HepG2 (cell line): ENCODE measurements at regions not wholly inside any gene's neighbourhood (a gene's known extent, or its start where the extent isn't known, plus 50 kb on each side); places are given as distances from the start of the nearest gene placed in this dataset.
"Not testable (repeated sequence)": the region's sequence is repeated elsewhere in the genome, so short reads cannot be mapped to it uniquely, and the experiment has no call there.

ENCODE experiments used
- ATAC-seq: fragments of 200-7000 bp; cut with Tn5 transposase; 3 replicates; pipeline ENCODE4 v1.9.1; 2020; ENCODE audit warnings: mild to moderate bottlenecking, moderate library complexity
- BruUV-seq: library from RNA; stranded (reverse); fragments of 400-500 nt; replicated peaks from 2 replicates; lab custom pipeline; 2021; lab: Mats Ljungman, UMichigan
- CTCF ChIA-PET: fragments of 300-600 bp; formaldehyde crosslinking; extraction: SDS; loops from one replicate; lab custom pipeline; 2021; ENCODE audit warnings: low total read pairs, inconsistent platforms, low intra/inter-chr PET ratio; lab: Yijun Ruan, JAX
- POLR2A ChIA-PET: fragments of 350-600 bp; sonication (Branson Sonifier 250); formaldehyde crosslinking; loops from one replicate; lab custom pipeline; 2020; ENCODE audit warnings: antibody characterized with exemption, inconsistent platforms; lab: Yijun Ruan, JAX
- DNase-seq: peaks from one replicate; pipeline ENCODE4 v3.0.0-alpha.2; 2015; ENCODE audit warnings: low spot score
- FAIRE-seq: peaks from 3 replicates; lab custom pipeline; 2011; peaks lifted over from hg19 to GRCh38; lab: Jason Lieb, UNC
- H2AFZ ChIP-seq: one replicate; pipeline ENCODE4 v1.6.1; 2011; ENCODE audit warnings: low read length, inconsistent platforms
- H3K27ac ChIP-seq: fragments of 300-600 bp; 3 replicates; pipeline ENCODE4 v1.8.0; 2011; ENCODE audit warnings: mixed run types, mild to moderate bottlenecking, mixed read lengths, low read length, inconsistent platforms; ENCODE audit not compliant: insufficient read depth; ENCODE audit errors: extremely low read length
- H3K27me3 ChIP-seq, 2 experiments: fragments of 200-600 bp in 1 of 2; 2 replicates in 1 of 2; 3 replicates in 1 of 2; pipeline versions ENCODE4 v1.6.0 to v1.8.0; 2011; ENCODE audit warnings: low read length in 2 of 2, mild to moderate bottlenecking in 2 of 2, moderate library complexity in 2 of 2, inconsistent platforms in 1 of 2; ENCODE audit not compliant: insufficient read depth in 2 of 2, control insufficient read depth in 1 of 2
- H3K36me3 ChIP-seq, 2 experiments: fragments of 200-600 bp in 1 of 2; replicated peaks in 1 of 2; 2 replicates in 1 of 2; 3 replicates in 1 of 2; pipeline versions ENCODE4 v1.5.1 to v1.8.0; 2011; ENCODE audit warnings: low read length in 2 of 2, inconsistent platforms in 1 of 2; ENCODE audit not compliant: insufficient read depth in 2 of 2, control insufficient read depth in 1 of 2
- H3K4me1 ChIP-seq: 2 replicates; pipeline ENCODE4 v1.5.1; 2012; ENCODE audit warnings: low read length, inconsistent platforms; ENCODE audit not compliant: insufficient read depth
- H3K4me2 ChIP-seq: 2 replicates; pipeline ENCODE4 v1.6.0; 2011; ENCODE audit warnings: low read depth, low read length, inconsistent platforms
- H3K4me3 ChIP-seq, 3 experiments: fragments of 200-600 bp in 1 of 3; sonication (generic), shearing (Covaris generic) in 1 of 3; replicated peaks in 1 of 3; 2 replicates each; pipeline ENCODE4 v1.5.1; 2011 to 2016; ENCODE audit warnings: low read length in 3 of 3, inconsistent platforms in 2 of 3, low read depth in 2 of 3, mild to moderate bottlenecking in 2 of 3, control low read depth in 1 of 3, mixed read lengths in 1 of 3; ENCODE audit not compliant: insufficient read depth in 1 of 3
- H3K79me2 ChIP-seq: one replicate; pipeline ENCODE4 v1.6.1; 2011; ENCODE audit warnings: low read length, inconsistent platforms; ENCODE audit not compliant: insufficient read depth
- H3K9ac ChIP-seq: 2 replicates; pipeline ENCODE4 v1.6.0; 2011; ENCODE audit warnings: mild to moderate bottlenecking, low read depth, low read length, inconsistent platforms; ENCODE audit not compliant: insufficient read depth
- H3K9me3 ChIP-seq: 2 replicates; pipeline ENCODE4 v1.5.1; 2012; ENCODE audit warnings: mild to moderate bottlenecking, low read length
- H4K20me1 ChIP-seq: 2 replicates; pipeline ENCODE4 v1.6.0; 2011; ENCODE audit warnings: inconsistent platforms, mild to moderate bottlenecking, low read length, moderate library complexity; ENCODE audit not compliant: insufficient read depth
- CREM ChIP-seq, 2 experiments: sonication (generic) in 1 of 2; formaldehyde crosslinking in 1 of 2; IDR thresholded peaks; 2 replicates each; pipeline versions ENCODE4 v1.4.0 to v1.6.1; 2016 to 2020; ENCODE audit warnings: antibody characterized with exemption in 1 of 2, mild to moderate bottlenecking in 1 of 2, missing genetic modification reagents in 1 of 2
- ELF1 ChIP-seq: sonication (generic); formaldehyde crosslinking; IDR thresholded peaks from 2 replicates; pipeline ENCODE4 v1.4.0; 2020; ENCODE audit warnings: missing genetic modification reagents
- GABPA ChIP-seq, 2 experiments: IDR thresholded peaks; 2 replicates each; pipeline ENCODE4 v1.6.1; 2011 to 2016; ENCODE audit warnings: low read depth in 2 of 2, low read length in 1 of 2, missing biosample characterization in 1 of 2, missing genetic modification characterization in 1 of 2
- GABPB1 ChIP-seq: IDR thresholded peaks from 2 replicates; pipeline ENCODE4 v1.6.1; 2016; ENCODE audit warnings: mild to moderate bottlenecking, missing genetic modification reagents, moderate library complexity, missing compliant biosample characterization
- HOXA3 ChIP-seq: sonication (generic); formaldehyde crosslinking; IDR thresholded peaks from 2 replicates; pipeline ENCODE4 v1.5.0; 2020; ENCODE audit warnings: missing genetic modification reagents
- IRF2 ChIP-seq: IDR thresholded peaks from 2 replicates; pipeline ENCODE4 v1.6.1; 2018; ENCODE audit warnings: missing genetic modification reagents, missing compliant biosample characterization
- KDM2A ChIP-seq: sonication (generic); formaldehyde crosslinking; IDR thresholded peaks from 2 replicates; pipeline ENCODE4 v1.4.0; 2020; ENCODE audit warnings: low read depth, missing genetic modification reagents, borderline replicate concordance
- KMT2B ChIP-seq: IDR thresholded peaks from 2 replicates; pipeline ENCODE4 v1.6.1; 2016; ENCODE audit warnings: missing genetic modification reagents, missing compliant biosample characterization
- PHF8 ChIP-seq: sonication (generic); formaldehyde crosslinking; IDR thresholded peaks from 2 replicates; pipeline ENCODE4 v1.5.0; 2020; ENCODE audit warnings: missing genetic modification reagents
- POLR2A ChIP-seq, 2 experiments: IDR thresholded peaks; 2 replicates each; pipeline ENCODE4 v1.6.1; 2011; ENCODE audit warnings: low read depth in 2 of 2, low read length in 2 of 2, mild to moderate bottlenecking in 1 of 2, moderate library complexity in 1 of 2; ENCODE audit not compliant: insufficient read depth in 1 of 2
- PPARG ChIP-seq: conservative IDR thresholded peaks from 2 replicates; pipeline ENCODE4 v1.6.1; 2016; ENCODE audit warnings: missing biosample characterization, missing genetic modification reagents
- RXRB ChIP-seq: IDR thresholded peaks from 2 replicates; pipeline ENCODE4 v1.6.1; 2016; ENCODE audit warnings: borderline replicate concordance, missing genetic modification reagents, missing compliant biosample characterization
- SIX1 ChIP-seq: sonication (generic); formaldehyde crosslinking; IDR thresholded peaks from 2 replicates; pipeline ENCODE4 v1.4.0; 2020; ENCODE audit warnings: missing genetic modification reagents, borderline replicate concordance
- SIX4 ChIP-seq: sonication (generic); formaldehyde crosslinking; IDR thresholded peaks from 2 replicates; pipeline ENCODE4 v1.4.0; 2020; ENCODE audit warnings: missing genetic modification reagents
- TAF1 ChIP-seq: sonication (generic); formaldehyde crosslinking; IDR thresholded peaks from 2 replicates; pipeline ENCODE4 v1.4.0; 2020; ENCODE audit warnings: missing genetic modification reagents
- THAP11 ChIP-seq: IDR thresholded peaks from 2 replicates; pipeline ENCODE4 v1.6.1; 2016; ENCODE audit warnings: missing biosample characterization, missing genetic modification reagents
- YEATS4 ChIP-seq: sonication (generic); formaldehyde crosslinking; IDR thresholded peaks from 2 replicates; pipeline ENCODE4 v1.4.0; 2020; ENCODE audit warnings: missing genetic modification reagents, borderline replicate concordance
- ZBTB7A ChIP-seq: sonication (generic); formaldehyde crosslinking; IDR thresholded peaks from 2 replicates; pipeline ENCODE4 v1.8.0; 2022; ENCODE audit warnings: mild to moderate bottlenecking, missing genetic modification reagents
- ZNF121 ChIP-seq: sonication (generic); formaldehyde crosslinking; IDR thresholded peaks from 2 replicates; pipeline ENCODE4 v1.5.0; 2020; ENCODE audit warnings: mild to moderate bottlenecking, missing genetic modification reagents
- ZNF777 ChIP-seq: sonication (generic); formaldehyde crosslinking; IDR thresholded peaks from 2 replicates; pipeline ENCODE4 v1.4.0; 2020; ENCODE audit warnings: missing genetic modification reagents
- WGBS: methylation state at CpG from one replicate; pipeline ENCODE4 v1.1.6; 2017; ENCODE audit warnings: low lambda C conversion rate; 5-methylcytosine and 5-hydroxymethylcytosine counted together
- in situ Hi-C: cut with HindIII; loops from 2 replicates; pipeline ENCODE4 v1.10.0; 2017; ENCODE audit warnings: low pct_unique_long_range_greater_than_20kb; ENCODE audit not compliant: extremely low pct_ligation_motif_present
- intact Hi-C: fragments of 100-400 bp; cut with micrococcal nuclease; formaldehyde crosslinking; loops from one replicate; pipeline ENCODE4 v1.10.0; 2022; ENCODE audit not compliant: unreplicated experiment
- TF ChIP-seq, protein P1 (sequence below): IDR thresholded peaks from 2 replicates; pipeline ENCODE4 v1.6.1; 2016; ENCODE audit warnings: missing compliant biosample characterization, missing genetic modification reagents, borderline replicate concordance
- TF ChIP-seq, protein P2 (sequence below): sonication (generic); formaldehyde crosslinking; IDR thresholded peaks from 2 replicates; pipeline ENCODE4 v1.4.0; 2020; ENCODE audit warnings: missing genetic modification reagents

DNA sequence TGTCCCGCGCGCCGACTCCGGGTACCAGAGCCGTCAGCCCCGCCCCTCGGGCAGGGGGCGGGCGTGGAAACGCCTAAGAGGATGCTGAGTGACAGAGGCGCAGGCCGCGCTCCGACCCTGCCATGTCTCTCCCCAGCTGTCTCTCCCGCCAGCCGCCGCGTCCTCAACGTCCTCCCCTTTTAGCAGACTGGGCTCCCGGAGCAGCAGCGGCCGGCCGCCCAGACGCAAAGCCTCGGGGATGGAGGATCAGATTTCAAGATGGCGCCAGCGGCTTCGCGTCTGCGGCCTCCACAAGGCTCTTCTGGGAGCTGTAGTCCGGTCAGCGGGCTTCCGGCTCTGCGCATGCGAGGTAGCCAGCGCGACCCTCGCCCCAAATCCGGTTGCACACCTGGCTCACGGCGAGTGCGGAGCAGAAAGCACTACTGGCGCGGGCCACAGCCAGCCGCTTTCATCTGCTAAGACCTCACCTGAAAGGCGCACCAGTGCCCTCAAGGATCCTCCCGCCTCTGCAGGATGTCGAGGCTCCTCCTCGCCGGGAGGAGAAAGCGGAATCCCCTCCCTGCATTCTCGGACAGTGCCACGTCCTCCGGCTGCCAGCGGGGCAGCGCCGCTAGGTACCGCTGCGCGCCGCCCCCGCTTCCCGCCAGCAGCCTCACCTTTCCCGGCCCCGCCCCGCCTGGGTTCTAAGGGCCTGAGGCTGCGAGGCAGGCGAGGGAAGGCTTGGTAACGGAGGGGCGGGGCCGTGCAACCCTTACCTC lies 143.6 kb downstream of the NBPF8 start:
- CTCF ChIA-PET; H3K36me3 ChIP-seq; H3K9me3 ChIP-seq; BruUV-seq; H3K27me3 ChIP-seq; POLR2A ChIA-PET; FAIRE-seq; H3K79me2 ChIP-seq; intact Hi-C loops; H4K20me1 ChIP-seq; H2AFZ ChIP-seq; in situ Hi-C loops; H3K4me1 ChIP-seq; TF ChIP-seq CREM (CRISPR knock-in tag; IDR thresholded peaks at IDR 0.05); GABPA (IDR thresholded peaks at IDR 0.05; ENCODE audit: low read depth, low read length): not testable (repeated sequence)
- WGBS = no CpG with 5 or more reads among the region's 72 CpGs
- ATAC-seq = peak; percentile 94
- DNase-seq = peak; percentile 24
- Histone ChIP-seq H3K9ac (peak overlapping the region; percentile 54; the same call in 1 of the 2 replicates), H3K4me2 (peak overlapping the region; percentile 49; the same call in 1 of the 2 replicates), H3K27ac (peak overlapping the region; percentile 64), H3K4me3 (peak overlapping the region; percentile 60 to 73 (median 68); a peak in 5 of 6 replicates)
- peak; percentile 71 for TF ChIP-seq PHF8 (CRISPR knock-in tag)
- TF ChIP-seq SIX4 (CRISPR knock-in tag) = peak; percentile 95
- peak; percentile 54; the same call in 1 of the 2 replicates for TF ChIP-seq KMT2B (CRISPR knock-in tag)
- TF ChIP-seq ELF1 (CRISPR knock-in tag) = 0 out of 2 replicates have a peak, but pooled peaks have one; percentile 32
- peak; percentile 24; the same call in 1 of the 2 replicates for TF ChIP-seq KDM2A
- TF ChIP-seq, protein P1, sequence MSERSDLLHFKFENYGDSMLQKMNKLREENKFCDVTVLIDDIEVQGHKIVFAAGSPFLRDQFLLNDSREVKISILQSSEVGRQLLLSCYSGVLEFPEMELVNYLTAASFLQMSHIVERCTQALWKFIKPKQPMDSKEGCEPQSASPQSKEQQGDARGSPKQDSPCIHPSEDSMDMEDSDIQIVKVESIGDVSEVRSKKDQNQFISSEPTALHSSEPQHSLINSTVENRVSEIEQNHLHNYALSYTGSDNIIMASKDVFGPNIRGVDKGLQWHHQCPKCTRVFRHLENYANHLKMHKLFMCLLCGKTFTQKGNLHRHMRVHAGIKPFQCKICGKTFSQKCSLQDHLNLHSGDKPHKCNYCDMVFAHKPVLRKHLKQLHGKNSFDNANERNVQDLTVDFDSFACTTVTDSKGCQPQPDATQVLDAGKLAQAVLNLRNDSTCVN (CRISPR knock-in tag) = 0 out of 2 replicates have a peak, but pooled peaks have one; percentile 27
- 0 out of 2 replicates have a peak, but pooled peaks have one; percentile 49 for TF ChIP-seq ZNF777
- peak; percentile 92 for TF ChIP-seq THAP11 (CRISPR knock-in tag)
- TF ChIP-seq PPARG (CRISPR knock-in tag) = peak; percentile 67; the same call in 1 of the 2 replicates
- TF ChIP-seq, protein P2, sequence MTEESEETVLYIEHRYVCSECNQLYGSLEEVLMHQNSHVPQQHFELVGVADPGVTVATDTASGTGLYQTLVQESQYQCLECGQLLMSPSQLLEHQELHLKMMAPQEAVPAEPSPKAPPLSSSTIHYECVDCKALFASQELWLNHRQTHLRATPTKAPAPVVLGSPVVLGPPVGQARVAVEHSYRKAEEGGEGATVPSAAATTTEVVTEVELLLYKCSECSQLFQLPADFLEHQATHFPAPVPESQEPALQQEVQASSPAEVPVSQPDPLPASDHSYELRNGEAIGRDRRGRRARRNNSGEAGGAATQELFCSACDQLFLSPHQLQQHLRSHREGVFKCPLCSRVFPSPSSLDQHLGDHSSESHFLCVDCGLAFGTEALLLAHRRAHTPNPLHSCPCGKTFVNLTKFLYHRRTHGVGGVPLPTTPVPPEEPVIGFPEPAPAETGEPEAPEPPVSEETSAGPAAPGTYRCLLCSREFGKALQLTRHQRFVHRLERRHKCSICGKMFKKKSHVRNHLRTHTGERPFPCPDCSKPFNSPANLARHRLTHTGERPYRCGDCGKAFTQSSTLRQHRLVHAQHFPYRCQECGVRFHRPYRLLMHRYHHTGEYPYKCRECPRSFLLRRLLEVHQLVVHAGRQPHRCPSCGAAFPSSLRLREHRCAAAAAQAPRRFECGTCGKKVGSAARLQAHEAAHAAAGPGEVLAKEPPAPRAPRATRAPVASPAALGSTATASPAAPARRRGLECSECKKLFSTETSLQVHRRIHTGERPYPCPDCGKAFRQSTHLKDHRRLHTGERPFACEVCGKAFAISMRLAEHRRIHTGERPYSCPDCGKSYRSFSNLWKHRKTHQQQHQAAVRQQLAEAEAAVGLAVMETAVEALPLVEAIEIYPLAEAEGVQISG (CRISPR knock-in tag) = peak; percentile 64; the same call in 1 of the 2 replicates
- peak; percentile 72 for TF ChIP-seq GABPB1 (CRISPR knock-in tag)
- TF ChIP-seq ZNF121 = peak; percentile 83
- TF ChIP-seq CREM (IDR thresholded peaks at IDR 0.05) = 0 out of 2 replicates have a peak, but pooled peaks have one; percentile 15
- TF ChIP-seq HOXA3 (CRISPR knock-in tag) = peak; percentile 83
- TF ChIP-seq GABPA (CRISPR knock-in tag; IDR thresholded peaks at IDR 0.05; ENCODE audit: low read depth) = 0 out of 2 replicates have a peak, but pooled peaks have one; percentile 19
- TF ChIP-seq YEATS4 (CRISPR knock-in tag) = peak; percentile 70; the same call in 1 of the 2 replicates
- peak; percentile 24 to 44; a peak in 2 of 4 replicates for TF ChIP-seq POLR2A (IDR thresholded peaks at IDR 0.05; ENCODE audit: insufficient read depth in 1 of 2, low read depth in 2 of 2, low read length in 2 of 2)
- TF ChIP-seq TAF1 = peak; percentile 20; the same call in 1 of the 2 replicates
- TF ChIP-seq ZBTB7A (CRISPR knock-in tag) = peak; percentile 74; the same call in 1 of the 2 replicates
- TF ChIP-seq RXRB = peak; percentile 14; the same call in 1 of the 2 replicates
- 0 out of 2 replicates have a peak, but pooled peaks have one; percentile 7 for TF ChIP-seq IRF2 (CRISPR knock-in tag)
- TF ChIP-seq SIX1 (CRISPR knock-in tag) = peak; percentile 95
